Left forelimb (tissue), 1 donor: ENCODE measurements at regions not wholly inside any gene's neighbourhood (a gene's known extent, or its start where the extent isn't known, plus 50 kb on each side); places are given as distances from the start of the nearest gene placed in this dataset.
"Not testable (repeated sequence)": the region's sequence is repeated elsewhere in the genome, so short reads cannot be mapped to it uniquely, and the experiment has no call there.

Experiments used
- DNase-seq: peaks from one replicate; pipeline ENCODE4 v3.0.0-alpha.2; 2018; ENCODE audit warnings: low spot score

DNA sequence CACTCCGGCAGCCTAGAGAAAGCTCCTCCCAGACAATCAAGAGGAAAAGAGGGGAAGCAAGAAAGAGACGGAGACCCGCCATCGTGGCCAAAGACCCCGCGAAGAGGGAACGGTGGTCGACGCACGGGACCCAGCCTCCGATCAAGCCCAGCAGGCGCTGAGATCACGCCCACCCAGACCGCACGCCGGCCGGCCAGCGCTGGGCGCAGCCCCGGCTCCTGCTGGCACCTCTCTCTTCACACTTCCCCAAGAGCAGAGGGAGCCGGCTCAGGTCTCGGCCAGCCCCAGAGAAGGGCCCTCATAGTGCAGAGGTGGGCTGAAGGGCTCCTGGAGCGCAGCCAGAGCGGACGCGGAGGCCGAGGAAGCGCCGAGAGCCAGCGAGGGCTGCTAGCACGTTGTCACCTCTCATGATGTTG, 918.4 kb upstream of the ADAMTS5 start:
- no peak for DNase-seq

DNA sequence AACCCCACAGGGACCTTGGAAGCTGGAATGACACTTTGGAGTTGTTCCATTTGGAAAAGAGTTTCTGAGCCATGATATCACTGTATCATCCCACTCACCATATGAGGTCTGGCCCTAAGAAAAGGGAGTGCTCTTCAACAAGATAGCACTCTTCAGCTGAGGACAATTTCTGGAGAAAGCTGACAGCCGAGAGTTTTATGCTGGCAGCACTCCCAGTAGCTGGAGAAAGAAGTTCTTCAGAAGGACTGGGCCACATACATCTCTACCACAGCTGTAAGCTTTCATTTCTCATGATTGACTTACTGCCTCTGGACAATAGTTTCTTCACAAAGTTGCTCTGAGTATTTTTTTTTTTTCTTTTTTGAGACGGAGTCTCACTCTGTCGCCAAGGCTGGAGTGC, 914.4 kb upstream of the ADAMTS5 start:
- DNase-seq = not testable (repeated sequence)

DNA sequence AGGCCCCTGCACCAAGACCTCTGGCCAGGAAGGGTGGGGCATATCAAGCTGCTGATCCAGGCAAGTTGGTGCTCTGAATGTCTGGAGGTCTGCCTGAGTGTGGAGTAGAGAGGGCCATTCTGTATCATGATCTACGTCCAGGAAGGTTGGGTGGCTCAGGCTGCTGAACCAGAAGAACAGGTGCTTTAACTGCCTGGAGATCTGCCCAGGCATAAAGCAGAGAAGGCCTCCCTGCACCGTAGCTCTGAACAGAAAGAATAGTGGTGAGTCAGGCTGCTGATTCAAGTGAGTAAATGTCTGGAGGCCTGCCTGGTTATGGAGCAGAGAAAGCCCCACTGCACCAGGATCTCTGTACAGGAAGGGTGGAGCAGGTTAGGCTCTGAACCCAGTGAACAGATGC, 905.5 kb upstream of the ADAMTS5 start:
- not testable (repeated sequence) for DNase-seq

DNA sequence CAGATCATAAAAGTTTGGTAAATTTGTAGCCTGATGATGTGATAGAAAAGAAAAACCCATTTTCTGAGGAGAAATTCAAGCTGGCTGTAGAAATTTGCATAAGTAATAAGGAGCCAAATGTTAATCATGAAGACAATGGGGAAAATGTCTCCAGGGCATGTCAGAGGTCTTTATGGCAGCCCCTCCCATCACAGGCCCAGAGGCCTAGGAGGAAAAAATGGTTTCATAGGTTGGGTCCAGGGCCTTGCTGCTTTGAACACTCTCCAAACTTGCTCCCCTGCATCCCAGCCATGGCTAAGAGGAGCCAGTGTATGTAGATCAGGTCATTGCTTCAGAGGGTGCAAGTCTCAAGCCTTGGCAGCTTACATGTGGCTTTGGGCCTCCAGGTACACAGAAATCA, 903.9 kb upstream of the ADAMTS5 start:
- DNase-seq = not testable (repeated sequence)

DNA sequence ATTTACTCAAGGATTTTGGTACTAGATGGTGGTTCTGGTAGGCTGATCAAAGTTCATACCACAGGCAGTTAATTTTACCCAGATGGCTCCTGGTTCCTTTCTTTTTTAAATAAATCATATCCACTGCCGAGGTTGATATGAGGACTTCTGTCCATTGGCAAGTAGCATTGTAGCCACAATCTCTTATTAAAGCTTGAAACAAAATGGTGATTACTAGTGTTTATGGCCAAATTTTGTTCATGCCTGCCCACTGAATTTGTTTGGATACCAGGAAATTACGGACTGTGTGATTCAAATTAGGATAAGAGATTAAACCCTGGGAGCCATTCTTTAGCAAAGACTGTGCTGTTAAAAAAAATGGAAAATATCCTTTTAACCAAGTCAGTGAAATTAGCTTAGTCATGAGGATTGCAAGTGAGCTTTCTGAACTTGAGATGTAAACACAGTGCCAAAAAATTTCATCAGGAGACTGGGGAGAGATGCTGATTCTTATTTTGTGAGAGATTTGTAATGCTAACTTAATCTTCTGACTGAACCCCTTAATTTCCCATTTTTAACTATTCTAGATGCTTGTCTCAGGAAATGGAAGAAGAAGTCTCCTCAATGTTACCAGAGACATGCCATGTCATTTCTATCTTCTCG, 893.5 kb upstream of the ADAMTS5 start:
- DNase-seq = not testable (repeated sequence)

DNA sequence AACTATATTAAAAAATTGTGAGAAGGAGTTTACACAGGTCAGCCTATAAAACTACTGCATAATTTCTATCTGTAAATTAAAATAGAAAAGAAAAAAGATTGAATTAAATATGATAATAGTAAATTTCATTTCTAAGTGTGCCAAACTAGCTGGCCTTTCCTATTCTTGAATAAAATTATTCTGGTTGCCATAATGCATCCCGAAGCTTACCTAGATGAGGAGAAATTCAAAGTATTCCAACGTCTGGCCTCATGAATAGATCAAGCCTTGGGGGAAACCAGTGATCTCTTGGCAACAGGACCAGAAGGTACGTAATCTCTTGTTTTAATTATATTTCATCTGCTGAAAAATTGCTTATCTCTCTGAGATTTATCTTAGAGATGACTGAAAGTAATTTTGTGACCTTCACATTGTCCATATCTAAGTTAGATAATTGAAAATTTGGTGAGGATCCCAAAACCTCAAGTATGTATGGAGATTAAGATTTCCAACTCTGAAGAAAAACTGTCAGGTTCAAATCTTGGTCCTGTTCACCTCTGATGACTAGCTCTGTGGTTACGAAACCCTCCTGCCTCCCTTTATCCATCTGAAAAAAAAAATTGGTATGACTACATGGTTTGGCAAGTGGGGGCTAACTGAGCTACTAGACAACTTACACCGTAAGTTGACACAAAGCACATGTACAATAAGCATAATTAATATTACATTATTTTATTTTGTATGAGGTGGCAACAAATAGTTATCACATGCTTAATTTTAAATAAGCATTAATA, 891.4 kb upstream of the ADAMTS5 start:
- DNase-seq = not testable (repeated sequence)

DNA sequence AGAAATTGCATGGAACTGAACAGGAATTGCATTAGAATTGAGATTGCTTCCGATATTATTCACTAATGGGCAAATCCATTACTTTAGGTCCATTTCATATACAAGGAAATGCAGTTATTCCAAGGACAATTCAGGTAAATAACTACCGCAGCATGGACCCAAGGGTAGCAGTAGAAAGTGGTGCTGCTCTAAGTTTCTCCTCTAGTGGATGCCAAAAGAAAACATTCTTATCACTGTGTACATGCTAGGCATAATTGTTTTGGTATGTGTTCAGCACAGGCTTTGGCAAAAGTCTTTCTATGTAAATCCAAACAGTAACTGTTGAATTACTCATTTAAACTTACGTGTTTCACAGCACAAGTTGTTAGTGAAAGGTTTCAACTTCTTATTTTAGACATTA, 890.1 kb upstream of the ADAMTS5 start:
- not testable (repeated sequence) for DNase-seq

DNA sequence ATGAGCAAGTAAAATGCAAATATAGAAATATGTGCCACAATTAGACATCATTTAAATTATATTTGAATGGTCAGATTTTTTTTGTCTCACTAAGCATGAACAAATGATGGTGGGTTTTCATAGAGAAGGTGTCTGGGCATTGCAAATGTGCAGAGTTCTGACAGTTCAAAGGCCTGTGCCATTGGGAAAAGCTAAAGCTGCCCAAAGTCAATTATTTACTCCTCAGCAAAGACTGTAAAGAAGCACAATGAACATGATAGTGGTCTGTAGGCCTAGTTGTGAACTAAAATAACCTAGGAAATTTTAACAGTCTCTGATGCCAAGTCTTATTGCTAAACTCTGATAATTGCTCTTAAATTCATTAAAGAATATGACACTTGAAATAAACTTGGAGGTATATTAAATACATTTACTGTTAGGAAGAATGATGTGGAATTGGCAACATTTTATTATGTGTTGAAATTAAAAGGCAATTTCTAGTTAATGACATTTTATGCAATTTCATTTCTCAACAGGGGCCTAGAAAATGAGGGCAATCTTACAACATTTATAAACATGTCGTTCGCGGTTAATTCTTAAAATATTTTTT, 874.3 kb upstream of the ADAMTS5 start:
- no peak for DNase-seq

DNA sequence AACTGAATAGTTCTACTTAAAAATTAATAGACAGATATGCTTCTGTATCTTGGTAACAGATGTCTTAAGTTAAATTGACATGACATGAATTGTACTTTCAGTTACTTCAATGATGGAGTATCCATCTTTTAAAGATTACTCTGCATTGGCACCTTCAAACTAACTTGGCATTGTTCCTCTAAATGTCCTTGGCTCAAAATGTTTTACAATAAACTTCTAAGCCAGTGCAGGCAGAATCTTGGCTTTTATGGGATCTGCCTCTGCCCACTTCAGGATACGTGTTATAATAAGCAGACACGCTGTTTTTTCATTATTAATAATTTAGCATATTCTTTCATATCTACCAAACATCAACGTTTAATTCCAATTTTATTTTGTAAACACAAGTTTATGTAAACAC, 873.4 kb upstream of the ADAMTS5 start:
- DNase-seq = no peak

DNA sequence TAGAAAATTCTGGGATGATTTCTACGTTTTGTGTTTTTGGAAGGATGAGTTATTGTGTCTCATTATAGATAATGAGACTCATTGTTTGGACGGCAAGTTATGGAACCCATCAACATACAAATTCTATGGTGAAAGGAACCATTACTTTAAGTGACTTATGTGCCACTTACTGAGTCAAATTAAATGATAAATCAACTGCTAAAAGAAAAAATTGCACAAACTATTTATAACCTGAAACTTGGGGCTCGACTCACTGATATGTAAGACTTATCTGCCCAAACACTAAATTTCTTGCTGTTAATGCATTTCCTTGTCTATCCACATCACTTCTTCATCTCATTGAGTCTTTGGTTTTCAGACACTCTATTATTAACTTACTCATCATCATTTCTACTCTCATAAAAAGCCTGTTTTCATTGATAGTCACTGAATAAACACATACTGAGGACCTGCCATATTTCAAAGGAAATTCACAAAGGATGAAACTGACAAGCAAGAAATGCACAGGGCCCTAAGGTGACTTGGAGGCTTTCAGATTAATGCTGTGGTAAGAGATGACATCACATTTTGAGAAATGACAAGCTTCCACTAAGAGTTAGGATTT, 872.7 kb upstream of the ADAMTS5 start:
- no peak for DNase-seq

DNA sequence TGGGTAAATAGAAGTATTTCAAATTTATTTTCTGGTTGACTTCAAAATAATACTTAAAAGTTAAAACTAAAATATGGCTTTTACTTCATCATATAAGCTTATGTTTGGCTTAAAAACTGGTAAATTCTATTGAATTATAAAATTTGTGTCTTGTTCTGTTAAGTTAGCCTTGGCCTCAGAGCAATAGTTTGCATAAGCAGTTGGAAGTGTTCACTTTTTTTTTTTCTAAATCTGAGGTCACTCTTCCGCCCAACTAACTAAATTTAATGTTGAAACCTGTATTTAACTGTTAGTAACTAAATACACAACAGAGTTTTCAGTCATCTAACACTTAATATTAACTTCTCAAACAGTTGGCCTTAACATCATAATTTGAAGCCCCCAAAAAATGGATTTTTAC, 871.7 kb upstream of the ADAMTS5 start:
- DNase-seq = no peak

DNA sequence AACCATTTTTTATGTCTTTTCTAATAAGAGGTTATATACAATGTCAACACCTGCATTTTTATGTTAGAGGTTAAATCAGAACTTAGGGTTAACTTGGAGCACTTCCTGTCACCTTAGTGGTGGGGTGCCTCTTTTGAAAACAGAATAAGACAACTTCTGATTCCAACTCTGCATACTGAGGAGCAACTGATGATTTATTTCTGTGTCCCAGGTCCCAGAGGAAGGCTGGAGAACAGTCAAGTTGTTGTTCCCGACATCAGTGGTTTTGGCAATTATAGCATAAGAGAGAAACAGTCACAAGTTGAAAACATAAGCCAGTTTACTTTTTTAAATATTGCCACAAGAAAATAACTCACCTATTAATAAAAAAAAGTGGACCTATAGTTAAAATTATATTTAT, 871.0 kb upstream of the ADAMTS5 start:
- no peak for DNase-seq

DNA sequence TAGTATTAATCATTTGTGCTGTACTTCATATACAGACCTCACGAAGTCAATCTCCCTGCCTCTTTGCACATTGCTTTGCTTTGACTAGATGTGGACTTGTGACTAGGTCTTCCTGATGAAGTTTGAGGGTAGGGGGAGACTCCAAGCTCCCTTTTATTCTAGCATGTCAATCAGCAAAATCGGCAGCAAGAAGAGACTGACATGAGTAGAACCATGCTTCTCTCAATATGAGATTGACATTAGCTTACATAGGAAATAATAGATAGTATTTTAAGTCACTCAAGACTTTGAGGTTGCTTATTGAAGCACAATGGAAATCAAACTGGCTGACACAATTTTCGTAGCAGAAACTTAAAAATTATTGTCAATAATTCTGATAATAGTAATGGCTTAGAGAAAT, 866.4 kb upstream of the ADAMTS5 start:
- no peak for DNase-seq

DNA sequence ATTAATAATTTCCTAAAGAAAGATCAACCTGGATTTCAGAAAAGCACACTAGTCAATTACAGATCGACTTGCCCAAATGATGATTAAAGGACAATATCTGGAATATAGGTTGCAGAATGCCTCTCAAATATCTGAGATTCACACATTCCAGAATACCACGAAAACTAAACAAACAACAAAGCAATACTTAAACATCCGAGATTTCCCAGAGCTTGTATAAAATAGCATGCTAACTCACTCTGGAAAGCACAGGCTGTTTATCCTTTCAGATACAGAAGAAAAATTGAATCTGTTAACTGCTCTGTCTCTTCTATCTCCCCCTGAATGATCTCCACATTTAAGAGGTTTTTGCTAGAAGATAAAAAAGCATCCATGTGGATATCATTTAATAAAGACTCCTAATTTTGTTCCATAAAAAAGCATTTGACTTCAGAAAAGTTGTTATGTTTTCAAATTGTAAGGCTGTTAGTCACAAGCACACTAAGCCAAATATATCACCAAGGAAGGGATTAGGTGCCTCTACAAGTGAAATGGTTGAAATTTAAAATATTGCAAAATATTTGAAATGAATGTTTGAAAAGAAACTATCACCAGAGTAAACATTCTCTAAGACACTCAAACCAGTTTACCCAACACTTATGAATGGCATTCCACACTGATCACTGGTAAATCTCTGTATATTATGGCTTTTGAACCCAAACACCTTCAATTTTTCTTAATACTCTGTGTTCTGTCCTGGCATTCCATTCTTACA, 865.1 kb upstream of the ADAMTS5 start:
- no peak for DNase-seq

DNA sequence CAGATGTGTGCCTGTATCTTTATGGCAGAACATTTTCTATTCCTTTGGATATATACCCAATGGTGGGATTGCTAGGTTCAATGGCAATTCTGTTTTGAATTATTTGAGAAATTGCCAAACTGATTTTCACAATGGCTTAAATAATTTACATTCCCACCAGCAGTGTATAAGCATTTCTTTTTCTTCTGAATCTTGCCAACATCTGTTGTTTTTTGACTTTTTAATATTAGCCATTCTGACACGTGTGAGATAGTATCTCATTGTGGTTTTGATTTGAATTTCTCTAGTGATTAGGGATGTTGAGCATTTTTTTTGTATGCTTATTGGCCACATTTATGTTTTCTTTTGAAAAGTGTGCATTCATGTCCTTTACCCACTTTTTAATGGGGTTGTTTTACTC, 864.3 kb upstream of the ADAMTS5 start:
- no peak for DNase-seq

DNA sequence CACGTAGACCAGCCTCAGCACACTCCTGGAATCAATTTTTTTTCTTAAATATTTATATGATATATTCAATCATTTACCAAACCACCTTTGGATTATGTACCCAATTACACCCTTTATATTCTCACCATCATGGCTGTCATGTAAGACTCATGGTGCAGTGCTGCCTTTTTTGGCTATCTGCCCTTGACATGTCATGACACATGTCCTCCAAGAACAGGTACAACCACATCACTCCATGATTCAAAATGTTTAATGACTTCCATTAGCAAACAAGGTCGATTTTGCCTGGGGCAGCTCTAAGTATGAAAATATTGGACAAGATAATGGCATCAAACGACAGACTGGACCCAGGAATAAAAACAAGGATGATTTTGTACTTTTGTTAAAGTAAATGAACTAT, 861.1 kb upstream of the ADAMTS5 start:
- DNase-seq = no peak

DNA sequence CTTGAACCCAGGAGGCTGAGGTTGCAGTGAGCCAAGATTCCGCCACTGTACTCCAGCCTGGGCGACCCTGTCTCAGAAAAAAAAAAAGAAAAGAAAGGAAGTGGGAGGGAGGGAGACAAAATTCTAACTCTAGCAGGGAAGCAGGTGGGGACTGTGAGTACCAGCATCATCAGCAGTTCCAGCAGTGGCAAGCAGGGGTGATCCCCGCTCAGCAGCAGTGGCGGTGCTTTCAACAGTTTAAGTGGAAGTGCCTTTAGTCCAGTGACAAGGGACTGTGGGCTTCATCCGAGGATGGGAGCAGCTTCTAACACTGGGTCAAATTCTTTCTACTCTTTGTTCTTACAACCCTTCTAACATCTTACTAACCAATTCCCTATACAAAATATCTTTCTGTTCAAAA, 858.1 kb upstream of the ADAMTS5 start:
- DNase-seq = no peak

DNA sequence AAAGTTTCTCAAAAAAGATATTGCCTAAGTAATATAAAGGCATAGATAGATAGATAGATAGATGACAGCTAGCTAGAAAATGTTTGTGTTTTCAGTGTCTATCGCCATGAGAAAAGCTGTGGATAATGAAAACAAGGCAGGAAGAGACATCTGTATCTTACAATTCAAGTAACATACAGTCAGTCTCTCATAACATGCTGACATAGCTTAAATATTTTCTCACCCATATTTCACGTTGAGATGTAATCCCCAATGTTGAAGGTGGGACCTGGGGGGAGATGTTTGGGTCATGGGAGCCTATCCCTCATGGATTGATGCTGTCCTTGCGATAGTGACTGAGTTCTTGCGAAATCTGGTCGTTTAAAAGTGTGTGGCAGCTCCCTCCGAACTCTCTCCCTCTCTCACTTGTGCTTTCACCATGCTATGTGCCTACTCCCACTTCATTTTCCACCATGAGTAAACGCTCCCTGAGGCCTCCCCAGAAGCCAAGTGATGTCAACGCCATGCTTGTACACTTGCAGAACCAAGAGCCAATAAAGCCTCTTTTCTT, 856.8 kb upstream of the ADAMTS5 start:
- no peak for DNase-seq

DNA sequence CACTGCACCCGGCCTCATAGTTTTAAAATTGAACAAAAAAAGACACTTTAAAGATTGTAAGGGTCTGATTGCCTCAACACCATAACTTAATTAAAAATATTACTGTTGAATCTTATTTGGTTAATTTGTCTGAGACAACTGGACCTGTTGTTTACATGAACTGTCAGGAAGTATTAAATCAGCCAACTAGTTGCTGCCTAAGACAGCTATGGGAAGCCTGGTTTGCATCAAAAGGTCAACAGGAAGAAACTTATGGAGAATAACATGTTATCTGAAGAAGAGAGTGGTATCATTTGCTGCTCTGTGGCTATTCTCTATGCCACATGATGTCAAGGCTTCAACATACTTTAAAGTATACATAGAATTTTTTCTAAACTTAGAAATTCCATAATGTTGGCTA, 853.5 kb upstream of the ADAMTS5 start:
- no peak for DNase-seq

DNA sequence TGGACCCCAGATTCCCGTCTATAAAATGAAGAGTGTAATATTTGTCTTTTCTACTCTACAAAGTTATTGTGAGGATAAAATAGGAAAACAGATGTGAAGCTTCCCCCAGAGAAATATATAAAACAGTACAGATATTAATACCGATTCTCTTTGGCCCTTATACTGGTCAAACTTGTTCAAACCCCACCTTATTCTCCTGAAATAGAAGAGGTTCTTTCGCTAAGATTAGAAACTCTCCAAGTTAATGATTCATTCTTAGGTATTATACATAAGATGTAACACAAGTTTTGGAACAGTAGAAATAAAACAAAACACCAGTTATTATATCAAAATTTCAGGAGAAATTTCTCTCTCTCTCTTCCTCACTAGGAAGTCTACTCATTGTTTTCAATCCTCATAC, 852.4 kb upstream of the ADAMTS5 start:
- DNase-seq = no peak

DNA sequence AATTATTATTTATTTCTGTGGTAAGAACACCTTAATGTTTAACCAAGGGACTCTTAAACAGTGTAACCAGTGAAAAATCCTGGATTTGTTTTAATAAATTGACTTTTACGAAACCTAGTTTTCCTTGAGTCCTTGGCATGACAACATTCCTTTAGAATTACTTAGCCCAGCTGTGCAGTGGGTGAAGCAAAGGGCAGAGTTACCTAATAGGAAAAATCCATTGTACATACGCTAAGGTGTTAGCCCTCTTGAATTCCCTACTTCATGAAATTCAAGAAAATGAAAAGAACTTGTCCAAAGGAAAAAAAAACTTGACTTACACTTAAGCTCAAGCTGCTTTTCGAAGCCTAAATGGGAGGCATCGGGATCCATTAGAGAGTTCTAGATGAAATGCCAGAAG, 852.0 kb upstream of the ADAMTS5 start:
- DNase-seq = no peak
